Epithelial cell of proximal tubule (primary cell): ENCODE measurements at regions not wholly inside any gene's neighbourhood (a gene's known extent, or its start where the extent isn't known, plus 50 kb on each side); places are given as distances from the start of the nearest gene placed in this dataset.
"Not testable (repeated sequence)": the region's sequence is repeated elsewhere in the genome, so short reads cannot be mapped to it uniquely, and the experiment has no call there.

Experiments
- DNase-seq: peaks from one replicate; pipeline ENCODE4 v3.0.0-alpha.2; 2011; ENCODE audit warnings: low read depth
- H3K4me3 ChIP-seq: 2 replicates; pipeline ENCODE4 v1.5.1; 2011; ENCODE audit warnings: low read depth, mild to moderate bottlenecking, low read length
- CTCF ChIP-seq: conservative IDR thresholded peaks from 2 replicates; pipeline ENCODE4 v1.5.1; 2012; ENCODE audit warnings: low read depth, mild to moderate bottlenecking, low read length

GRCh38 chrX:121571333-121571732, 523.9 kb downstream of the GLUD2 start:
- TF ChIP-seq CTCF, result no peak
- DNase-seq, result no peak

GRCh38 chrX:121574384-121574783, 527.0 kb downstream of the GLUD2 start:
- not testable (repeated sequence) for DNase-seq, H3K4me3 ChIP-seq

More at GRCh38 chrX:121571333-121571732, 523.9 kb downstream of the GLUD2 start:
- no peak overlapping the region for H3K4me3 ChIP-seq

GRCh38 chrX:121579016-121579760, 531.8 kb downstream of the GLUD2 start:
- H3K4me3 ChIP-seq, result no peak overlapping the region
- no peak for DNase-seq
- TF ChIP-seq CTCF, result peak; percentile 54

GRCh38 chrX:121581885-121582284, 534.5 kb downstream of the GLUD2 start:
- no peak for DNase-seq
- H3K4me3 ChIP-seq, result no peak overlapping the region
- TF ChIP-seq CTCF, result peak; percentile 32

GRCh38 chrX:121585626-121586025, 538.2 kb downstream of the GLUD2 start:
- no peak for TF ChIP-seq CTCF
- no peak for DNase-seq

GRCh38 chrX:121592884-121593283, 545.5 kb downstream of the GLUD2 start:
- no peak for DNase-seq
- TF ChIP-seq CTCF, result no peak
- H3K4me3 ChIP-seq, result no peak overlapping the region

More at GRCh38 chrX:121585626-121586025, 538.2 kb downstream of the GLUD2 start:
- H3K4me3 ChIP-seq, result no peak overlapping the region

GRCh38 chrX:121598356-121598755, 550.9 kb downstream of the GLUD2 start:
- DNase-seq, result no peak
- TF ChIP-seq CTCF, result no peak
- H3K4me3 ChIP-seq, result no peak overlapping the region
